GM12878 (cell line): ENCODE measurements at regions not wholly inside any gene's neighbourhood (a gene's known extent, or its start where the extent isn't known, plus 50 kb on each side); places are given as distances from the start of the nearest gene placed in this dataset.

Experiments used
- ATAC-seq: fragments of 200-7000 bp; cut with Tn5 transposase; 3 replicates; pipeline ENCODE4 v1.9.1; 2020; ENCODE audit warnings: mild to moderate bottlenecking, moderate library complexity
- BruUV-seq: library from RNA; stranded (reverse); fragments of 400-500 nt; replicated peaks from 2 replicates; lab custom pipeline; 2021; lab: Mats Ljungman, UMichigan
- CTCF ChIA-PET: fragments of 300-600 bp; sonication (Branson Sonifier 250); formaldehyde crosslinking; extraction: SDS; loops from one replicate; lab custom pipeline; 2021; ENCODE audit warnings: inconsistent platforms; lab: Yijun Ruan, JAX
- POLR2A ChIA-PET: fragments of 350-600 bp; formaldehyde crosslinking; extraction: SDS; loops from one replicate; lab custom pipeline; 2021; ENCODE audit warnings: inconsistent platforms; lab: Charles Lee
- RAD21 ChIA-PET: fragments of 300-600 bp; sonication (Branson Sonifier 250); formaldehyde crosslinking; loops from one replicate; lab custom pipeline; 2023; ENCODE audit warnings: antibody characterized with exemption; ENCODE audit not compliant: unreplicated experiment; lab: Charles Lee
- SMC1A ChIA-PET: fragments of 300-600 bp; sonication (Branson Sonifier 250); formaldehyde crosslinking; loops from one replicate; lab custom pipeline; 2023; ENCODE audit not compliant: unreplicated experiment, uncharacterized antibody; lab: Charles Lee
- DNase-seq: peaks from one replicate; pipeline ENCODE4 v3.0.0-alpha.2; 2011; ENCODE audit warnings: low read depth, low spot score
- FAIRE-seq: peaks from 3 replicates; lab custom pipeline; 2011; peaks lifted over from hg19 to GRCh38; lab: Jason Lieb, UNC
- H2AFZ ChIP-seq: 2 replicates; pipeline ENCODE4 v1.6.0; 2011; ENCODE audit warnings: low read depth, low read length, control low read depth; ENCODE audit not compliant: control insufficient read depth
- H3K27ac ChIP-seq: 2 replicates; pipeline ENCODE4 v1.5.1; 2011; ENCODE audit warnings: control low read depth; ENCODE audit not compliant: control insufficient read depth, insufficient read depth
- H3K27me3 ChIP-seq, 2 experiments: replicated peaks in 1 of 2; 2 replicates each; pipeline versions ENCODE4 v1.6.0 to v1.6.1; 2011; ENCODE audit warnings: low read length in 1 of 2; ENCODE audit not compliant: control insufficient read depth in 2 of 2, insufficient read depth in 2 of 2
- H3K36me3 ChIP-seq, 2 experiments: 2 replicates each; pipeline ENCODE4 v1.5.1; 2011; ENCODE audit warnings: low read length in 1 of 2; ENCODE audit not compliant: control insufficient read depth in 2 of 2, insufficient read depth in 2 of 2
- H3K4me1 ChIP-seq: 2 replicates; pipeline ENCODE4 v1.6.1; 2011; ENCODE audit warnings: mild to moderate bottlenecking, low read length, moderate library complexity, mixed read lengths; ENCODE audit not compliant: control insufficient read depth, insufficient read depth
- H3K4me2 ChIP-seq: 2 replicates; pipeline ENCODE4 v1.6.0; 2011; ENCODE audit warnings: control low read depth; ENCODE audit not compliant: control insufficient read depth, insufficient read depth
- H3K4me3 ChIP-seq: fragments of 200-600 bp; sonication (generic); 2 replicates; pipeline ENCODE4 v1.5.1; 2016
- H3K79me2 ChIP-seq: 2 replicates; pipeline ENCODE4 v1.6.0; 2011; ENCODE audit warnings: low read length; ENCODE audit not compliant: control insufficient read depth, insufficient read depth
- H3K9ac ChIP-seq: 2 replicates; pipeline ENCODE4 v1.8.0; 2011; ENCODE audit warnings: low read length, control low read depth, mixed read lengths; ENCODE audit not compliant: control insufficient read depth, insufficient read depth
- H3K9me3 ChIP-seq: replicated peaks from 3 replicates; pipeline ENCODE4 v1.5.1; 2011; ENCODE audit warnings: mild to moderate bottlenecking, low read length; ENCODE audit not compliant: control insufficient read depth, insufficient read depth
- H4K20me1 ChIP-seq: 2 replicates; pipeline ENCODE4 v1.6.0; 2011; ENCODE audit not compliant: control insufficient read depth, insufficient read depth
- NRF1 ChIP-seq: conservative IDR thresholded peaks from 2 replicates; pipeline ENCODE4 v1.6.1; 2011; ENCODE audit warnings: mild to moderate bottlenecking, low read depth, low read length, improper control_type of control experiment
- ZBTB11 ChIP-seq: fragments of 450-650 bp; formaldehyde crosslinking; IDR thresholded peaks from 2 replicates; pipeline ENCODE4 v1.5.0; 2022; ENCODE audit warnings: mild to moderate bottlenecking, missing genetic modification characterization
- WGBS: methylation state at CpG from one replicate; pipeline ENCODE4 v1.1.6; 2016; ENCODE audit warnings: low lambda C conversion rate; ENCODE audit not compliant: insufficient replicate concordance, insufficient coverage; ENCODE audit errors: missing lambda C conversion rate; 5-methylcytosine and 5-hydroxymethylcytosine counted together
- in situ Hi-C: fragments of 300-500 bp; cut with MboI; formaldehyde crosslinking; loops from 9 replicates; pipeline ENCODE4 v1.14.3; 2018; ENCODE audit warnings: mixed read lengths
- intact Hi-C: fragments of 100-400 bp; cut with micrococcal nuclease; formaldehyde crosslinking; loops from one replicate; pipeline ENCODE4 v1.14.2; 2022; ENCODE audit not compliant: unreplicated experiment

- TF ChIP-seq ZBTB11 (CRISPR knock-in tag) = no peak
Measured at GRCh38 chr17:79330229-79330628, 255.6 kb downstream of the ENGASE start (continued).

GRCh38 chr17:79326814-79327213, 252.2 kb downstream of the ENGASE start:
- Histone ChIP-seq H3K27me3 (peaks cover 0 to 2% of the 10 kb centered on the region in 2 experiments; a peak in 1 of 4 replicates), H3K27ac (no peak overlapping the region), H3K9ac (no peak overlapping the region), H3K4me2 (no peak overlapping the region), H3K4me1 (no peaks in the 10 kb centered on the region; the same call in 1 of the 2 replicates), H3K79me2 (no peaks in the 10 kb centered on the region)
- intact Hi-C loops = no loop called here
- 10% methylated on average over 2 of the region's 2 CpGs for WGBS
- DNase-seq (no peak), ATAC-seq (no peak)
- SMC1A ChIA-PET = no interaction called here
- RAD21 ChIA-PET = no interaction called here
- BruUV-seq = no TSS peak
- TF ChIP-seq NRF1 = no peak
- TF ChIP-seq, all 136 proteins: peak for 0
- Histone ChIP-seq H2AFZ (no peak overlapping the region), H3K36me3 (no peaks in the 10 kb centered on the region), H4K20me1 (no peaks in the 10 kb centered on the region), H3K9me3 (no peaks in the 10 kb centered on the region), H3K4me3 (no peak overlapping the region)
- in situ Hi-C loops = no loop called here
- POLR2A ChIA-PET = no interaction called here
- FAIRE-seq = no peak
- CTCF ChIA-PET = no interaction called here
